K562 (cell line): ENCODE measurements at regions not wholly inside any gene's neighbourhood (a gene's known extent, or its start where the extent isn't known, plus 50 kb on each side); places are given as distances from the start of the nearest gene placed in this dataset.

ENCODE experiments used
- ATAC-seq: fragments of 200-7000 bp; cut with Tn5 transposase; 3 replicates; pipeline ENCODE4 v1.9.1; 2020; ENCODE audit warnings: moderate library complexity
- BruUV-seq: library from RNA; stranded (reverse); fragments of 400-500 nt; replicated peaks from 2 replicates; lab custom pipeline; 2021; lab: Mats Ljungman, UMichigan
- CTCF ChIA-PET: fragments of 300-600 bp; formaldehyde crosslinking; extraction: SDS; loops from one replicate; lab custom pipeline; 2021; ENCODE audit warnings: low intra/inter-chr PET ratio; lab: Yijun Ruan, JAX
- POLR2A ChIA-PET: fragments of 300-600, 350-650 bp; sonication (Branson Sonifier 250); formaldehyde crosslinking; extraction: SDS; loops from one replicate; lab custom pipeline; 2021; ENCODE audit warnings: antibody characterized with exemption, inconsistent platforms; lab: Yijun Ruan, JAX
- DNase-seq, 4 experiments: peaks; one replicate each; pipeline versions ENCODE4 v3.0.0 to v3.0.0-alpha.2; 2011 to 2018; ENCODE audit warnings: low spot score in 3 of 4, mixed read lengths in 3 of 4; ENCODE audit errors: extremely low read depth in 1 of 4
- FAIRE-seq: peaks from 2 replicates; lab custom pipeline; 2011; peaks lifted over from hg19 to GRCh38; lab: Jason Lieb, UNC
- H2AFZ ChIP-seq: 2 replicates; pipeline ENCODE4 v1.6.0; 2011; ENCODE audit warnings: low read depth, low read length, control low read depth, inconsistent platforms
- H3K27ac ChIP-seq: fragments of 200-600 bp; 3 replicates; pipeline ENCODE4 v1.8.0; 2011; ENCODE audit warnings: low read depth, mild to moderate bottlenecking, control low read depth, inconsistent platforms, low read length, moderate library complexity, mixed read lengths; ENCODE audit errors: extremely low read depth
- H3K27me3 ChIP-seq, 2 experiments: fragments of 300-600 bp in 1 of 2; 2 replicates in 1 of 2; 3 replicates in 1 of 2; pipeline versions ENCODE4 v1.6.0 to v1.8.0; 2011; ENCODE audit warnings: inconsistent platforms in 2 of 2, low read length in 2 of 2, mild to moderate bottlenecking in 1 of 2, mixed read lengths in 1 of 2, moderate library complexity in 1 of 2; ENCODE audit not compliant: control insufficient read depth in 2 of 2, insufficient read depth in 2 of 2
- H3K36me3 ChIP-seq: fragments of 300-600 bp; 3 replicates; pipeline ENCODE4 v1.8.0; 2011; ENCODE audit warnings: mild to moderate bottlenecking, low read length, inconsistent platforms; ENCODE audit not compliant: control insufficient read depth, insufficient read depth
- H3K4me1 ChIP-seq, 2 experiments: fragments of 200-600 bp in 1 of 2; replicated peaks in 1 of 2; 2 replicates in 1 of 2; 3 replicates in 1 of 2; pipeline versions ENCODE4 v1.5.1 to v1.8.0; 2011; ENCODE audit warnings: inconsistent platforms in 2 of 2, low read length in 2 of 2, mild to moderate bottlenecking in 1 of 2, mixed read lengths in 1 of 2, moderate library complexity in 1 of 2; ENCODE audit not compliant: control insufficient read depth in 2 of 2, insufficient read depth in 2 of 2
- H3K4me2 ChIP-seq: 2 replicates; pipeline ENCODE4 v1.6.1; 2011; ENCODE audit warnings: low read length, control low read depth, inconsistent platforms, mixed read lengths; ENCODE audit not compliant: insufficient read depth
- H3K4me3 ChIP-seq: fragments of 200-600 bp; sonication (generic), shearing (Covaris generic); 2 replicates; pipeline ENCODE4 v1.5.1; 2016; ENCODE audit warnings: control low read depth, inconsistent platforms
- H3K79me2 ChIP-seq: fragments of 200-600 bp; 3 replicates; pipeline ENCODE4 v1.8.0; 2011; ENCODE audit warnings: low read length, inconsistent platforms; ENCODE audit not compliant: control insufficient read depth, insufficient read depth
- H3K9ac ChIP-seq, 2 experiments: 2 replicates each; pipeline versions ENCODE4 v1.6.0 to v1.6.1; 2011; ENCODE audit warnings: low read depth in 2 of 2, low read length in 2 of 2, control low read depth in 1 of 2, inconsistent platforms in 1 of 2, mild to moderate bottlenecking in 1 of 2, mixed read lengths in 1 of 2; ENCODE audit not compliant: insufficient read depth in 1 of 2
- H3K9me1 ChIP-seq: one replicate; pipeline ENCODE4 v1.6.0; 2011; ENCODE audit warnings: inconsistent platforms, mild to moderate bottlenecking, low read length, moderate library complexity; ENCODE audit not compliant: control insufficient read depth, insufficient read depth
- H3K9me3 ChIP-seq: replicated peaks from 2 replicates; pipeline ENCODE4 v1.5.1; 2011; ENCODE audit warnings: low read depth, low read length, inconsistent platforms; ENCODE audit not compliant: control insufficient read depth, insufficient read depth
- H4K20me1 ChIP-seq: replicated peaks from 2 replicates; pipeline ENCODE4 v1.6.1; 2011; ENCODE audit warnings: low read length, inconsistent platforms, mixed read lengths; ENCODE audit not compliant: control insufficient read depth, insufficient read depth
- FOXK1 ChIP-seq: sonication (generic); formaldehyde crosslinking; IDR thresholded peaks from 2 replicates; pipeline ENCODE4 v1.8.0; 2022; ENCODE audit warnings: missing genetic modification reagents, mild to moderate bottlenecking, borderline replicate concordance
- KDM2B ChIP-seq: fragments of 250-450 bp; sonication (Bioruptor Pico); IDR thresholded peaks from 2 replicates; pipeline ENCODE4 v1.8.0; 2021; ENCODE audit warnings: mild to moderate bottlenecking, moderate library complexity
- PHB ChIP-seq: fragments of 250-450 bp; sonication (Bioruptor Pico); IDR thresholded peaks from 2 replicates; pipeline ENCODE4 v1.5.0; 2021
- SIN3B ChIP-seq: fragments of 450-650 bp; IDR thresholded peaks from 2 replicates; pipeline ENCODE4 v1.6.1; 2017; ENCODE audit warnings: low read depth, mild to moderate bottlenecking, moderate library complexity
- ZNF134 ChIP-seq: fragments of 250-450 bp; sonication (Bioruptor Pico); conservative IDR thresholded peaks from 2 replicates; pipeline ENCODE4 v1.4.0; 2020
- WGBS: fragments of 100-300 bp; shearing (Covaris generic); methylation state at CpG from one replicate; pipeline ENCODE4 v1.1.6; 2016; ENCODE audit warnings: low coverage, mixed read lengths; ENCODE audit not compliant: insufficient coverage; ENCODE audit errors: missing lambda C conversion rate; 5-methylcytosine and 5-hydroxymethylcytosine counted together
- in situ Hi-C: fragments of 300-500 bp; cut with MboI; formaldehyde crosslinking; loops from 4 replicates; pipeline ENCODE4 v1.15.0; 2018; ENCODE audit warnings: inconsistent platforms, mixed read lengths
- intact Hi-C: fragments of 100-400 bp; cut with micrococcal nuclease; formaldehyde crosslinking; loops from 2 replicates; pipeline ENCODE4 v1.14.2; 2022
- TF ChIP-seq, protein P1 (sequence below): sonication (generic); formaldehyde crosslinking; IDR thresholded peaks from 2 replicates; pipeline ENCODE4 v1.8.1; 2023; ENCODE audit warnings: missing genetic modification reagents, mild to moderate bottlenecking, borderline replicate concordance
- TF ChIP-seq, protein P2 (sequence below): sonication (generic); formaldehyde crosslinking; IDR thresholded peaks from 2 replicates; pipeline ENCODE4 v1.8.1; 2023; ENCODE audit warnings: mild to moderate bottlenecking, missing genetic modification reagents

DNA sequence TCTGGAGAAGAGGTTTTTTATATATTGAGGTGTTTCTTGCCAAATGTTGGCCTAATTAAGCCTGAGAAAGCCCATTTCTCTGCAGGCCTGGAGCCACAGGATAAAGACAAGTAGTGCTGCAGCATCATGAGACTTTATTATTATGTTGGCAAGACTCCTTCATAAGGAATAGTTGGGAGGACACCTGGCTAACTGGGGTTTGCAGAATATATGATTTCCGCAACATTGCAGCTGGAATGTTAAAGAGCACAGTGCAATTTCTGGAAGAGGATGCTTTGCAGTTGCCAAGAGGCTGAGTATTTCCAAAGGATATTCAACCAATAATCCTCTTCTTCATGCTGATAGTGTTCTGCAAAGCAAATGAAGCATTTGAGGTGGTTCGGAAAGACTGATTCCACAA is 1512.8 kb upstream of the LRRTM3 start:
- TF ChIP-seq, protein P1, sequence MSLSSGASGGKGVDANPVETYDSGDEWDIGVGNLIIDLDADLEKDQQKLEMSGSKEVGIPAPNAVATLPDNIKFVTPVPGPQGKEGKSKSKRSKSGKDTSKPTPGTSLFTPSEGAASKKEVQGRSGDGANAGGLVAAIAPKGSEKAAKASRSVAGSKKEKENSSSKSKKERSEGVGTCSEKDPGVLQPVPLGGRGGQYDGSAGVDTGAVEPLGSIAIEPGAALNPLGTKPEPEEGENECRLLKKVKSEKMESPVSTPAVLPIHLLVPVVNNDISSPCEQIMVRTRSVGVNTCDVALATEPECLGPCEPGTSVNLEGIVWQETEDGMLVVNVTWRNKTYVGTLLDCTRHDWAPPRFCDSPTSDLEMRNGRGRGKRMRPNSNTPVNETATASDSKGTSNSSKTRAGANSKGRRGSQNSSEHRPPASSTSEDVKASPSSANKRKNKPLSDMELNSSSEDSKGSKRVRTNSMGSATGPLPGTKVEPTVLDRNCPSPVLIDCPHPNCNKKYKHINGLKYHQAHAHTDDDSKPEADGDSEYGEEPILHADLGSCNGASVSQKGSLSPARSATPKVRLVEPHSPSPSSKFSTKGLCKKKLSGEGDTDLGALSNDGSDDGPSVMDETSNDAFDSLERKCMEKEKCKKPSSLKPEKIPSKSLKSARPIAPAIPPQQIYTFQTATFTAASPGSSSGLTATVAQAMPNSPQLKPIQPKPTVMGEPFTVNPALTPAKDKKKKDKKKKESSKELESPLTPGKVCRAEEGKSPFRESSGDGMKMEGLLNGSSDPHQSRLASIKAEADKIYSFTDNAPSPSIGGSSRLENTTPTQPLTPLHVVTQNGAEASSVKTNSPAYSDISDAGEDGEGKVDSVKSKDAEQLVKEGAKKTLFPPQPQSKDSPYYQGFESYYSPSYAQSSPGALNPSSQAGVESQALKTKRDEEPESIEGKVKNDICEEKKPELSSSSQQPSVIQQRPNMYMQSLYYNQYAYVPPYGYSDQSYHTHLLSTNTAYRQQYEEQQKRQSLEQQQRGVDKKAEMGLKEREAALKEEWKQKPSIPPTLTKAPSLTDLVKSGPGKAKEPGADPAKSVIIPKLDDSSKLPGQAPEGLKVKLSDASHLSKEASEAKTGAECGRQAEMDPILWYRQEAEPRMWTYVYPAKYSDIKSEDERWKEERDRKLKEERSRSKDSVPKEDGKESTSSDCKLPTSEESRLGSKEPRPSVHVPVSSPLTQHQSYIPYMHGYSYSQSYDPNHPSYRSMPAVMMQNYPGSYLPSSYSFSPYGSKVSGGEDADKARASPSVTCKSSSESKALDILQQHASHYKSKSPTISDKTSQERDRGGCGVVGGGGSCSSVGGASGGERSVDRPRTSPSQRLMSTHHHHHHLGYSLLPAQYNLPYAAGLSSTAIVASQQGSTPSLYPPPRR = no peak
- TF ChIP-seq ZNF134 (CRISPR knock-in tag) (no peak), FOXK1 (no peak), KDM2B (CRISPR knock-in tag) (no peak), SIN3B (no peak), PHB (CRISPR knock-in tag) (no peak)
- TF ChIP-seq, protein P2, sequence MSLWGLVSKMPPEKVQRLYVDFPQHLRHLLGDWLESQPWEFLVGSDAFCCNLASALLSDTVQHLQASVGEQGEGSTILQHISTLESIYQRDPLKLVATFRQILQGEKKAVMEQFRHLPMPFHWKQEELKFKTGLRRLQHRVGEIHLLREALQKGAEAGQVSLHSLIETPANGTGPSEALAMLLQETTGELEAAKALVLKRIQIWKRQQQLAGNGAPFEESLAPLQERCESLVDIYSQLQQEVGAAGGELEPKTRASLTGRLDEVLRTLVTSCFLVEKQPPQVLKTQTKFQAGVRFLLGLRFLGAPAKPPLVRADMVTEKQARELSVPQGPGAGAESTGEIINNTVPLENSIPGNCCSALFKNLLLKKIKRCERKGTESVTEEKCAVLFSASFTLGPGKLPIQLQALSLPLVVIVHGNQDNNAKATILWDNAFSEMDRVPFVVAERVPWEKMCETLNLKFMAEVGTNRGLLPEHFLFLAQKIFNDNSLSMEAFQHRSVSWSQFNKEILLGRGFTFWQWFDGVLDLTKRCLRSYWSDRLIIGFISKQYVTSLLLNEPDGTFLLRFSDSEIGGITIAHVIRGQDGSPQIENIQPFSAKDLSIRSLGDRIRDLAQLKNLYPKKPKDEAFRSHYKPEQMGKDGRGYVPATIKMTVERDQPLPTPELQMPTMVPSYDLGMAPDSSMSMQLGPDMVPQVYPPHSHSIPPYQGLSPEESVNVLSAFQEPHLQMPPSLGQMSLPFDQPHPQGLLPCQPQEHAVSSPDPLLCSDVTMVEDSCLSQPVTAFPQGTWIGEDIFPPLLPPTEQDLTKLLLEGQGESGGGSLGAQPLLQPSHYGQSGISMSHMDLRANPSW (CRISPR knock-in tag) = no peak
- ChIA-PET POLR2A (no interaction called here), CTCF (no interaction called here)
- no peaks in the 10 kb centered on the region for H4K20me1 ChIP-seq
- H3K9me3 ChIP-seq = no peaks in the 10 kb centered on the region; the same call in 1 of the 2 replicates
- H3K27ac ChIP-seq = no peak overlapping the region
- no peak overlapping the region for H3K9ac ChIP-seq
- intact Hi-C loops (no loop called here), in situ Hi-C loops (no loop called here)
- no peak overlapping the region for H3K4me2 ChIP-seq
- DNase-seq = no peak
- H3K79me2 ChIP-seq = no peaks in the 10 kb centered on the region
- no peak overlapping the region for H3K4me3 ChIP-seq
- no peak overlapping the region for H2AFZ ChIP-seq
- no peaks in the 10 kb centered on the region for H3K4me1 ChIP-seq
- BruUV-seq = no TSS peak
- no peak for ATAC-seq
- H3K36me3 ChIP-seq = no peaks in the 10 kb centered on the region
- H3K27me3 ChIP-seq = no peaks in the 10 kb centered on the region
- no peak for FAIRE-seq
- H3K9me1 ChIP-seq = no peaks in the 10 kb centered on the region
- 4% methylated on average over 2 of the region's 2 CpGs for WGBS
